ENCODE measurements at regions not wholly inside any gene's neighbourhood (a gene's known extent, or its start where the extent isn't known, plus 50 kb on each side); places are given as distances from the start of the nearest gene placed in this dataset.

DNA sequence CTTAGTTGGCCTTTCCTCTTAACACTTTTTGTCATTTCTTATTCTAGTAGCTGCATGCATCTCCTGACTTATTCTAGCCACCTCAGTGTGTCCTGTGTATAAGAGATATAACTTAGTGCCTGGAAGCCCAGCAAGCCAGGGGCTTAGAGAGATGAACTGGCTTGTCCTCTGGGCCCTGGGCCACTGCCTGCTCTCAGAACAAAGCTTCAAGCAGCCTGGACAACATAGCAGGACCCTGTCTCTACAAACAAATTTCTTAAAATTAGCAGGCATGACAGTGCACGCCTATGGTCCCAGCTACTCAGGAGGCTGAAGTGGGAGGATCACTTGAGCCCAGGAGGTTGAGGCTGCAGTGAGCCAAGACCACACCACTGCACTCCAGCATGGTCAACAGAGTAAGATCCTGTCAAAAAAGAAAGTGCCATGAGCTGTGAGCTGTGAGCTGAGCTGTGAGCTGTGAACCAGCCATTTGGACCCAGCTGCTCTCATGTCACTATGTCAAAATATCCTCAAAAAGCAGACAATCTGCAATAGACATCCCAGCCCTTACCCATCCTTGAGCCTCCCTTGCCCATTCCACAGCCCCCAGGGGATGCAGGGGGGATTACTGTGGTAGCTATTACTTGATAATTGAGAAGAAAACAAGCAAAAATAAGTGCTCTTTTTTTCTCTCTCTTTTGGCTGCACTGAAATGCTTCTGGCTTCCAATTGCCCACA, 174.5 kb downstream of the OPA1 start:
- no peak overlapping the region for H3K27ac ChIP-seq
- DNase-seq (ENCODE audit: low spot score), result no peak
- CTCF ChIA-PET, result interaction anchor here (0.8 kb wide), 1 partner anchor 576 kb away, joined by 3 read pairs; no protein-coding TSS in a partner anchor
- TF ChIP-seq, protein P1, sequence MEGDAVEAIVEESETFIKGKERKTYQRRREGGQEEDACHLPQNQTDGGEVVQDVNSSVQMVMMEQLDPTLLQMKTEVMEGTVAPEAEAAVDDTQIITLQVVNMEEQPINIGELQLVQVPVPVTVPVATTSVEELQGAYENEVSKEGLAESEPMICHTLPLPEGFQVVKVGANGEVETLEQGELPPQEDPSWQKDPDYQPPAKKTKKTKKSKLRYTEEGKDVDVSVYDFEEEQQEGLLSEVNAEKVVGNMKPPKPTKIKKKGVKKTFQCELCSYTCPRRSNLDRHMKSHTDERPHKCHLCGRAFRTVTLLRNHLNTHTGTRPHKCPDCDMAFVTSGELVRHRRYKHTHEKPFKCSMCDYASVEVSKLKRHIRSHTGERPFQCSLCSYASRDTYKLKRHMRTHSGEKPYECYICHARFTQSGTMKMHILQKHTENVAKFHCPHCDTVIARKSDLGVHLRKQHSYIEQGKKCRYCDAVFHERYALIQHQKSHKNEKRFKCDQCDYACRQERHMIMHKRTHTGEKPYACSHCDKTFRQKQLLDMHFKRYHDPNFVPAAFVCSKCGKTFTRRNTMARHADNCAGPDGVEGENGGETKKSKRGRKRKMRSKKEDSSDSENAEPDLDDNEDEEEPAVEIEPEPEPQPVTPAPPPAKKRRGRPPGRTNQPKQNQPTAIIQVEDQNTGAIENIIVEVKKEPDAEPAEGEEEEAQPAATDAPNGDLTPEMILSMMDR (conservative IDR thresholded peaks at IDR 0.05; ENCODE audit: low read depth), result no peak
- POLR2A ChIA-PET (ENCODE audit: low non-redundant PET), result no interaction called here

DNA sequence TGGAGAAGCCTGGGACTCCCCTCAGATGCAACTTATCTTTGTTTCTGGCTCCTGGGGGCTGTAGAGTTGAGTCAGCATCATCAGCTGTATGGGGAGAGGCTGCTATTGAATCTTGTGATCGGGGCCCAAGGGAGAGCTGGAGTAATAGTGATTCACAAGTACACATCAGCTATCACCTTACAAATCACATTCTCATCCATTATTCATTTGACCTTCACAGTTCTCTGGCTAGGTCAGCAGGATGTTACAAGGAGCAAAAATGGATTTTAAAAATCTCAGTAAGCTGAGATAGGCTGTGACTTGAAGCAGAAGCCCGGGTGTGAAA, 175.0 kb downstream of the OPA1 start:
- TF ChIP-seq, protein P1 (conservative IDR thresholded peaks at IDR 0.05; ENCODE audit: low read depth), result no peak
- DNase-seq (ENCODE audit: low spot score), result no peak
- ChIA-PET CTCF (no interaction called here), POLR2A (ENCODE audit: low non-redundant PET) (no interaction called here)
- no peak overlapping the region for H3K27ac ChIP-seq

DNA sequence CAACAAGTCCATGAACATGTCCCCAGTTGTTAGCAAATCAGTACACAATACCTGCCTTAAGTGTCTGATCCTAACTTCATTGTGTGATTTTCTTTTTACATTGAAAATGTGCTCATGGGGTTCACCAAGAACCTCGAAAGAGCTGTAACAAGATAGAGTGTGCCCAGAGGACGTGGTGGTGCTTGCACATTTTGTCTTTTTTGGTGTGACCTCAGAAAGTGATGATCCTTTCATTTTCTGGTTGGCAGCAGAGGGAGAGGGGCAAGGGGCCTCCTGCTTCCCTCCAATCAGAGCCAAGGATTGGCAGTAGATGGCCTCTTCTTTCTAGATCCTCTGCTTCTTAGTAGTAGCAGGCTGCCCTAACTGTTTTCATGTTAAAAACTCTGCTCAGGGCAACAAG, 176.4 kb downstream of the OPA1 start:
- no peak overlapping the region for H3K27ac ChIP-seq
- DNase-seq (ENCODE audit: low spot score), result no peak
- TF ChIP-seq, protein P1 (conservative IDR thresholded peaks at IDR 0.05; ENCODE audit: low read depth), result no peak
- ChIA-PET POLR2A (ENCODE audit: low non-redundant PET) (no interaction called here), CTCF (no interaction called here)

DNA sequence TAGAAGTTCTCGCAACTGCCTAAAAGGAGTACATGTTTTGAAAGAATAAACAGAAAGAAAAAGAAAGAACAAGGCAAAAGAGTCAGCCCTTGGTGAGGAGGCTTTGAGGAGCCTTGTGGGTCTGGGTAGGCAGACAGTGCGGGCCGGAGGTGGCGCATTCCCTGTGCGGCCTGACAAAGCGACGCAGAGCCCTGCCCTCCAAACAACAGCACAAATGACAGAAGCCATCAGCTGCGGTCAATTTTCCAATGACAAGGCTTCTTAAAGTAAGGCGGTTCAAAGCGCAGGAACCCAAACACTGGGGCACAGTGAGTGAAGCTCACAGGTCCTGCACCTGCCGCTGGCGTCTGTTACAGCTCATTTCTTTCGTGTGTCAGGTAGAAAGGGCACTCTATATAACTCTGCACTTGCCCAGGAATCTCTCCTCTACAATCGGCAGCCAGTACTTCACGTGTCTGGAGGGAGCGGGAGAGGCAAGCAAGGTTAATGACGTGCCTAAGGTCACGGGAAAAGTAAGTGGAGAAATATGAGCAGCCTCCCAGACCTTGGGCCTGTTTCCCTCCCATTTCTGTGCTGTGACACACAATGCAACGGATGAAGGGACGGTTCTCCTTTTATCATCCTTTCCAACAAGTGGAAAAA, 178.1 kb downstream of the OPA1 start:
- TF ChIP-seq, protein P1 (conservative IDR thresholded peaks at IDR 0.05; ENCODE audit: low read depth), result no peak
- POLR2A ChIA-PET (ENCODE audit: low non-redundant PET), result no interaction called here
- no peak for DNase-seq (ENCODE audit: low spot score)
- CTCF ChIA-PET, result no interaction called here
- H3K27ac ChIP-seq, result no peak overlapping the region

DNA sequence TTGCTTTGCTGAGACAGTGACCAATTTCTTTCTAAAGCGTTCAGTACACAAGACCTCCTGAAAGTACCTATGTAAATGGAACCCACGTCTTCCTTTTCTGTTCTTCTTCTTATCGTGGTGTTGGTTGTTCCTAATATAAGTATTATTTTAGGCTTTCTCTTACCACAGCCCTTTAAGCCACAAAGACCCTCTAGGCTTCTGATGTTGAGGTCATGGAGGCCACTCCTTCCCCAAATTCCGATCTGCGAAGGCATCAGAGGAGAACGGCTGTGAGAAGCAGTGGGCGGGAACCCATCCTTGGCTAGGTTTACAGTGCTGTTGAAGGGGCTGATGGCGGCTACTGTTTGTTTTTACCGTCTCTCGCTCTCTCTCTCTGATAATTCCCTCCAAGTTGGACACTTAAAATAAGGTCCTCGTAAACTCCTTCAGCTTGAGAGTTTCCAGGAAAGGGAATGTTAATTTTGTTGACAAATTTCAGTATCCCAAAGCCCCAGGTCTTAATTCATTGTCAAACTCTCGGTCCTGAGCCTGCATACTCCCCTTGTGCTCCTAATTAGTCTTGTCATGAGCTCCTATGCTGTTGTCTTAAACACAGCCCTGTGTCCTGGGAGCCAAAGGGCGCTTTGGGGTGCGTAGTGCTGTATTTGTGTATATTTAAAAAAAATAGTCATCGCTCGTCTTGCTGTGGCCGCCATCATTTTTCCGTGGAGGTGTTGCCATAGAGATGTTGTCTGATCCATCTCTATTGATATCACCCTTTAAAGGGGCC, 178.8 kb downstream of the OPA1 start:
- ChIA-PET POLR2A (ENCODE audit: low non-redundant PET) (no interaction called here), CTCF (interaction anchor here (0.5 kb wide), 1 partner anchor 544 kb away, joined by 3 read pairs; no protein-coding TSS in a partner anchor)
- no peak for DNase-seq (ENCODE audit: low spot score)
- TF ChIP-seq, protein P1 (conservative IDR thresholded peaks at IDR 0.05; ENCODE audit: low read depth), result no peak
- H3K27ac ChIP-seq, result no peak overlapping the region

DNA sequence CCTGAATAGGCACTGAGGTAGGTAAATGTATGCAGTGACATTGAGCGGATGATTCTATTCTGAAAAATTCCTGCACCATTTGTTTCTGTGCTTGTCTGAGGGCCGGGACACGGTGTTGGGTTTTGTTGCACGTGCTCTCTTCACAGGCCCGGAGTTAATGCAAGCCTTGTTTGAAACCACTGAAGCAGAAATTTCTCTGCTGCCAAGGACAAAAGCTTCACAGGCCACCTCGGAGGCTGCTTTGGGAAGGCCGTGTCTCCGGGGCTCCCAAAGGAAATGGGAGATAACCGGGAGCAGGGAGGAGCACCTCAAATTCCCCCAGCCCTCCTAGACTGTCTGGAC, 179.4 kb downstream of the OPA1 start:
- ChIA-PET POLR2A (ENCODE audit: low non-redundant PET) (no interaction called here), CTCF (interaction anchor here (0.5 kb wide), 1 partner anchor 543 kb away, joined by 3 read pairs; no protein-coding TSS in a partner anchor)
- H3K27ac ChIP-seq, result no peak overlapping the region
- TF ChIP-seq, protein P1 (conservative IDR thresholded peaks at IDR 0.05; ENCODE audit: low read depth), result no peak
- no peak for DNase-seq (ENCODE audit: low spot score)

Data from RWPE1 (cell line).